GM23338 (cell line): ENCODE measurements at regions not wholly inside any gene's neighbourhood (a gene's known extent, or its start where the extent isn't known, plus 50 kb on each side); places are given as distances from the start of the nearest gene placed in this dataset.

Source experiments
- ATAC-seq: fragments of 200-7000 bp; cut with Tn5 transposase; 3 replicates; pipeline ENCODE4 v1.9.1; 2020
- DNase-seq: peaks from one replicate; pipeline ENCODE4 v3.0.0-alpha.2; 2015; ENCODE audit warnings: low spot score
- H2AFZ ChIP-seq: fragments of 200-600 bp; sonication (generic); 2 replicates; pipeline ENCODE4 v1.8.0; 2016; ENCODE audit warnings: antibody characterized with exemption, mild to moderate bottlenecking, moderate library complexity
- H3F3A ChIP-seq: fragments of 200-600 bp; sonication (generic); replicated peaks from 2 replicates; pipeline ENCODE4 v1.8.0; 2017; ENCODE audit warnings: antibody characterized with exemption, mixed run types, low read depth
- H3K27ac ChIP-seq: fragments of 200-600 bp; sonication (generic); 2 replicates; pipeline ENCODE4 v1.6.1; 2016; ENCODE audit warnings: low read depth
- H3K27me3 ChIP-seq: fragments of 200-600 bp; sonication (generic); 2 replicates; pipeline ENCODE4 v1.8.0; 2016; ENCODE audit warnings: mild to moderate bottlenecking, mixed run types, moderate library complexity; ENCODE audit not compliant: insufficient read depth
- H3K36me3 ChIP-seq: fragments of 200-600 bp; sonication (generic); 2 replicates; pipeline ENCODE4 v1.8.0; 2016; ENCODE audit warnings: mild to moderate bottlenecking; ENCODE audit not compliant: insufficient read depth
- H3K4me1 ChIP-seq: fragments of 200-600 bp; sonication (generic); 2 replicates; pipeline ENCODE4 v1.8.0; 2016; ENCODE audit warnings: mild to moderate bottlenecking, moderate library complexity; ENCODE audit not compliant: insufficient read depth
- H3K4me2 ChIP-seq: fragments of 200-600 bp; sonication (generic); 2 replicates; pipeline ENCODE4 v1.7.1; 2017; ENCODE audit warnings: mixed run types
- H3K4me3 ChIP-seq: fragments of 200-600 bp; sonication (generic); 2 replicates; pipeline ENCODE4 v1.6.1; 2016; ENCODE audit warnings: mixed run types
- H3K79me2 ChIP-seq: fragments of 200-600 bp; sonication (generic); replicated peaks from 2 replicates; pipeline ENCODE4 v1.8.0; 2017; ENCODE audit warnings: mild to moderate bottlenecking; ENCODE audit not compliant: insufficient read depth
- H3K9me2 ChIP-seq: fragments of 200-600 bp; sonication (generic); 2 replicates; pipeline ENCODE4 v1.8.0; 2017; ENCODE audit not compliant: insufficient read depth
- H4K20me1 ChIP-seq: fragments of 200-600 bp; sonication (generic); replicated peaks from 2 replicates; pipeline ENCODE4 v1.8.0; 2017; ENCODE audit warnings: mild to moderate bottlenecking; ENCODE audit not compliant: insufficient read depth
- H3K27ac Mint-ChIP-seq: 2 replicates; pipeline ENCODE4 v1.8.0; 2020; ENCODE audit warnings: inconsistent platforms, mild to moderate bottlenecking, moderate library complexity, mixed read lengths
- H3K27me3 Mint-ChIP-seq: 3 replicates; pipeline ENCODE4 v1.8.0; 2022; ENCODE audit warnings: low read depth, mild to moderate bottlenecking, moderate library complexity, mixed read lengths, inconsistent platforms; ENCODE audit not compliant: insufficient read depth, poor library complexity
- H3K36me3 Mint-ChIP-seq: 3 replicates; pipeline ENCODE4 v1.8.0; 2021; ENCODE audit warnings: low read depth, mild to moderate bottlenecking, inconsistent platforms, moderate library complexity, mixed read lengths
- H3K4me1 Mint-ChIP-seq: 3 replicates; pipeline ENCODE4 v1.8.0; 2020; ENCODE audit warnings: mild to moderate bottlenecking, inconsistent platforms, mixed read lengths
- H3K4me3 Mint-ChIP-seq: 3 replicates; pipeline ENCODE4 v1.8.0; 2021; ENCODE audit warnings: moderate library complexity, mild to moderate bottlenecking, inconsistent platforms, mixed read lengths
- H3K9me3 Mint-ChIP-seq: 3 replicates; pipeline ENCODE4 v1.8.0; 2020; ENCODE audit warnings: moderate library complexity, mild to moderate bottlenecking, inconsistent platforms, mixed read lengths
- CREB1 ChIP-seq: fragments of 250-450 bp; sonication (Bioruptor Pico); IDR thresholded peaks from 2 replicates; pipeline ENCODE4 v1.5.0; 2020; ENCODE audit warnings: low read depth, mild to moderate bottlenecking, moderate library complexity
- STAT1 ChIP-seq: IDR thresholded peaks from one replicate; pipeline ENCODE4 v1.6.1; 2016; ENCODE audit warnings: antibody characterized with exemption; ENCODE audit not compliant: unreplicated experiment
- TF ChIP-seq, protein P1 (sequence below), 2 experiments: fragments of 200-600 bp in 1 of 2; sonication (generic) in 1 of 2; conservative IDR thresholded peaks; 2 replicates each; pipeline versions ENCODE4 v1.5.1 to v1.6.1; 2016 to 2017; ENCODE audit warnings: antibody characterized with exemption in 2 of 2, low read depth in 2 of 2, mild to moderate bottlenecking in 2 of 2, moderate library complexity in 1 of 2
- TF ChIP-seq, protein P2 (sequence below): IDR thresholded peaks from 2 replicates; pipeline ENCODE4 v1.6.1; 2016; ENCODE audit warnings: antibody characterized with exemption

DNA sequence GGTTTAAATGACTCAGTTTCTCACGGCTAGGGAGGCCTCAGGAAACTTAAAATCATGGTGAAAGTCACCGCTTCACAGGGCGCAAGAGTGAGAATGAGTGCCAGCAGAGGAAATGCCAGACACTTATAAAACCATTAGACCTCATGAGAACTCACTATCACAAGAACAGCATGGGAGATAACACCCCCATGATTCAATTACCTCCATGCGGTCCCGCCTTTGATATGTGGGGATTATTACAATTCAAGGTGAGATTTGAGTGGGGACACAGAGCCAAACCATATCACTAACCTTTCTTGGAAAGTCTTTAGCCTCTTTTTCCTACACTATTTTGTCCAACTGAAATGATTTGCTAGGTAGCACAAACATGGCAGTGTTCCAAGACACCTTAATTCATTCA, 533.9 kb upstream of the NUDT12 start:
- H3K9me3 Mint-ChIP-seq = peaks cover 6% of the 10 kb centered on the region; the same call in 1 of the 3 replicates
- DNase-seq = no peak
- H3K36me3 Mint-ChIP-seq = peaks cover 9% of the 10 kb centered on the region
- no peaks in the 10 kb centered on the region for H3K27me3 Mint-ChIP-seq
- no peak overlapping the region for H3K4me3 Mint-ChIP-seq
- Histone ChIP-seq H4K20me1 (no peaks in the 10 kb centered on the region), H3K27ac (no peak overlapping the region), H3K27me3 (no peaks in the 10 kb centered on the region), H3K9me2 (no peaks in the 10 kb centered on the region; the same call in 1 of the 2 replicates), H3K4me2 (no peak overlapping the region), H3F3A (no peaks in the 10 kb centered on the region), H3K4me1 (no peaks in the 10 kb centered on the region), H3K4me3 (no peak overlapping the region), H2AFZ (0 out of 2 replicates have a peak overlapping the region, but pooled peaks have one; percentile 69), H3K79me2 (no peaks in the 10 kb centered on the region), H3K36me3 (no peaks in the 10 kb centered on the region)
- H3K27ac Mint-ChIP-seq = no peak overlapping the region
- TF ChIP-seq, protein P1, sequence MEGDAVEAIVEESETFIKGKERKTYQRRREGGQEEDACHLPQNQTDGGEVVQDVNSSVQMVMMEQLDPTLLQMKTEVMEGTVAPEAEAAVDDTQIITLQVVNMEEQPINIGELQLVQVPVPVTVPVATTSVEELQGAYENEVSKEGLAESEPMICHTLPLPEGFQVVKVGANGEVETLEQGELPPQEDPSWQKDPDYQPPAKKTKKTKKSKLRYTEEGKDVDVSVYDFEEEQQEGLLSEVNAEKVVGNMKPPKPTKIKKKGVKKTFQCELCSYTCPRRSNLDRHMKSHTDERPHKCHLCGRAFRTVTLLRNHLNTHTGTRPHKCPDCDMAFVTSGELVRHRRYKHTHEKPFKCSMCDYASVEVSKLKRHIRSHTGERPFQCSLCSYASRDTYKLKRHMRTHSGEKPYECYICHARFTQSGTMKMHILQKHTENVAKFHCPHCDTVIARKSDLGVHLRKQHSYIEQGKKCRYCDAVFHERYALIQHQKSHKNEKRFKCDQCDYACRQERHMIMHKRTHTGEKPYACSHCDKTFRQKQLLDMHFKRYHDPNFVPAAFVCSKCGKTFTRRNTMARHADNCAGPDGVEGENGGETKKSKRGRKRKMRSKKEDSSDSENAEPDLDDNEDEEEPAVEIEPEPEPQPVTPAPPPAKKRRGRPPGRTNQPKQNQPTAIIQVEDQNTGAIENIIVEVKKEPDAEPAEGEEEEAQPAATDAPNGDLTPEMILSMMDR (conservative IDR thresholded peaks at IDR 0.05; ENCODE audit: low read depth in 2 of 2) = no peak
- TF ChIP-seq, protein P2, sequence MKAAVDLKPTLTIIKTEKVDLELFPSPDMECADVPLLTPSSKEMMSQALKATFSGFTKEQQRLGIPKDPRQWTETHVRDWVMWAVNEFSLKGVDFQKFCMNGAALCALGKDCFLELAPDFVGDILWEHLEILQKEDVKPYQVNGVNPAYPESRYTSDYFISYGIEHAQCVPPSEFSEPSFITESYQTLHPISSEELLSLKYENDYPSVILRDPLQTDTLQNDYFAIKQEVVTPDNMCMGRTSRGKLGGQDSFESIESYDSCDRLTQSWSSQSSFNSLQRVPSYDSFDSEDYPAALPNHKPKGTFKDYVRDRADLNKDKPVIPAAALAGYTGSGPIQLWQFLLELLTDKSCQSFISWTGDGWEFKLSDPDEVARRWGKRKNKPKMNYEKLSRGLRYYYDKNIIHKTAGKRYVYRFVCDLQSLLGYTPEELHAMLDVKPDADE = no peak
- no peaks in the 10 kb centered on the region for H3K4me1 Mint-ChIP-seq
- no peak for ATAC-seq

DNA sequence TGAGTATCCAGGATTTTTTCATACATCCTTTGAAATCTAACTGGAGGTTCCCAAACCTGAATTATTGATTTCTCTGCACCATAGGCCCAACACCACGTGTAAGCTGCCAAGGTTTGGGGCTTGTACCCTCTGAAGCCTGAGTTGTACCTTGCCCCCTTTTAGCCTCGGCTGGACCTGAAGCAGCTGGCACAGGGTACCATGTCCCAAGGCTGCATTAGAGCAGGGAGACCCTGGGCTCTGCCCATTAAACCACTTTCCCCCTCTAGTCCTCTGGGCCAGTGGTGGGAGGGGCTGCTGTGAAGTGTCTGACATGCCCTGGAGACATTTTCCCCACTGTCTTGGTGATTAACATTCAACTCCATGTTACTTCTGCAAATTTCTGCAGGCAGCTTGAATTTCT, 532.9 kb upstream of the NUDT12 start:
- H2AFZ ChIP-seq = no peak overlapping the region
- Mint-ChIP-seq H3K4me1 (no peaks in the 10 kb centered on the region), H3K9me3 (peaks cover 6% of the 10 kb centered on the region; the same call in 1 of the 3 replicates), H3K36me3 (peaks cover 9% of the 10 kb centered on the region), H3K27me3 (no peaks in the 10 kb centered on the region), H3K27ac (no peak overlapping the region), H3K4me3 (no peak overlapping the region)
- no peak overlapping the region for H3K4me3 ChIP-seq
- no peaks in the 10 kb centered on the region for H3K4me1 ChIP-seq
- H3K4me2 ChIP-seq = no peak overlapping the region
- H3K36me3 ChIP-seq = no peaks in the 10 kb centered on the region
- TF ChIP-seq STAT1 (no peak), CREB1 (no peak)
- TF ChIP-seq, protein P1 (conservative IDR thresholded peaks at IDR 0.05; ENCODE audit: low read depth in 2 of 2) = no peak
- TF ChIP-seq, protein P2 = no peak
- no peaks in the 10 kb centered on the region for H4K20me1 ChIP-seq
- no peaks in the 10 kb centered on the region for H3K79me2 ChIP-seq
- DNase-seq = no peak
- no peak overlapping the region for H3K27ac ChIP-seq
- ATAC-seq = no peak
- H3F3A ChIP-seq = no peaks in the 10 kb centered on the region
- no peaks in the 10 kb centered on the region for H3K27me3 ChIP-seq
- no peaks in the 10 kb centered on the region; the same call in 1 of the 2 replicates for H3K9me2 ChIP-seq
